NOMO-1 treated with dmso at 0.1 percent for 144 hours (cell line): ENCODE measurements at regions not wholly inside any gene's neighbourhood (a gene's known extent, or its start where the extent isn't known, plus 50 kb on each side); places are given as distances from the start of the nearest gene placed in this dataset.

Experiments
- DNase-seq: peaks from one replicate; lab custom pipeline; 2025; ENCODE audit not compliant: unreplicated experiment; lab: John Stamatoyannopoulos, UW

- DNase-seq: no peak
These were observed 278.0 kb upstream of the SPRED2 start for GRCh38 chr2:65710356-65710755.

GRCh38 chr2:65708086-65708485 lies 275.7 kb upstream of the SPRED2 start:
- DNase-seq: no peak

- DNase-seq: no peak
These were observed 274.0 kb upstream of the SPRED2 start for GRCh38 chr2:65706411-65706810.

- DNase-seq: no peak
These were observed 268.8 kb upstream of the SPRED2 start for GRCh38 chr2:65701191-65701590.

GRCh38 chr2:65700720-65701119 lies 268.3 kb upstream of the SPRED2 start:
- no peak for DNase-seq

GRCh38 chr2:65700004-65700651 lies 267.7 kb upstream of the SPRED2 start:
- no peak for DNase-seq

GRCh38 chr2:65691816-65692215 lies 259.4 kb upstream of the SPRED2 start:
- no peak for DNase-seq

GRCh38 chr2:65688141-65688886 lies 255.9 kb upstream of the SPRED2 start:
- DNase-seq: no peak

- no peak for DNase-seq
These were observed 255.2 kb upstream of the SPRED2 start for GRCh38 chr2:65687614-65688013.

GRCh38 chr2:65686928-65687521 lies 254.6 kb upstream of the SPRED2 start:
- no peak for DNase-seq

- no peak for DNase-seq
These were observed 249.1 kb upstream of the SPRED2 start for GRCh38 chr2:65681503-65681902.

- DNase-seq: no peak
These were observed 246.5 kb upstream of the SPRED2 start for GRCh38 chr2:65678779-65679391.

GRCh38 chr2:65675350-65675749 lies 243.0 kb upstream of the SPRED2 start:
- DNase-seq: no peak

- no peak for DNase-seq
These were observed 239.4 kb upstream of the SPRED2 start for GRCh38 chr2:65671670-65672242.

GRCh38 chr2:65669574-65669973 lies 237.2 kb upstream of the SPRED2 start:
- no peak for DNase-seq

- DNase-seq: no peak
These were observed 236.3 kb upstream of the SPRED2 start for GRCh38 chr2:65668744-65669143.

- no peak for DNase-seq
These were observed 233.8 kb upstream of the SPRED2 start for GRCh38 chr2:65666156-65666725.

GRCh38 chr2:65664931-65665330 lies 232.5 kb upstream of the SPRED2 start:
- DNase-seq: no peak

- DNase-seq: no peak
These were observed 231.5 kb upstream of the SPRED2 start for GRCh38 chr2:65663831-65664407.

GRCh38 chr2:65662654-65663432 lies 230.4 kb upstream of the SPRED2 start:
- no peak for DNase-seq
